ENCODE measurements at regions not wholly inside any gene's neighbourhood (a gene's known extent, or its start where the extent isn't known, plus 50 kb on each side); places are given as distances from the start of the nearest gene placed in this dataset.

DNA sequence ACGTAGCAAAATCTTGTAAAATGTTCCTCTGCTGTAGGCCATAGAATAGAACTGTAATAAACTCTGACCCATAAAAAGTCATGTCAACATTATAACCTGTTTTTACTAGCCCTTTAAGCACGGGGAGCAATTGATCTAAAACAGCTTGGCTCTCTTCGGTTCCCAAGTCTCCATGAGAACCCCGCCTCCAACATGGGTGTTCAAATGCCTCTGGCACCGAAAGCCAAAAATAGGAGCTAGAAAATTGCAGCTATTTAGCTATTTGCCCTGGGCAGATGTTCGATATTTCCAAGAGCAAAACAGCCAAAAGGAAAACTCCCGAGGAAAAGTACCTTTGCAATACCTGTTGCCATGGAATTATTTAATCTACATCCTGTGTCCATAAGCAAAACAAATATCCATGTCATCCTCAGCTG lies 563.1 kb downstream of the EFNB2 start:
- ChIA-PET CTCF (no interaction called here), POLR2A (interaction anchor here (1.5 kb wide), 1 partner anchor 9 kb away, joined by 3 read pairs; no protein-coding TSS in a partner anchor), RAD21 (ENCODE audit: low non-redundant PET in 1 of 2, low total read pairs in 2 of 2, uncharacterized antibody in 2 of 2, unreplicated experiment in 2 of 2) (no interaction called here)
- Histone ChIP-seq H3K4me1 (ENCODE audit: control insufficient read depth in 1 of 2, insufficient read depth in 2 of 2, low read length in 2 of 2) (peaks cover 11 to 25% of the 10 kb centered on the region in 2 experiments; a peak in 3 of 4 replicates), H3K36me3 (ENCODE audit: control insufficient read depth in 1 of 2, insufficient read depth in 2 of 2, low read length in 2 of 2) (no peaks in the 10 kb centered on the region), H3K9me3 (ENCODE audit: control insufficient read depth in 1 of 2, insufficient read depth in 1 of 2, low read depth in 1 of 2, low read length in 2 of 2) (no peaks in the 10 kb centered on the region), H3K9me2 (ENCODE audit: insufficient read depth) (no peaks in the 10 kb centered on the region), H3K27me3 (ENCODE audit: insufficient read depth, low read length) (no peaks in the 10 kb centered on the region), H3K27ac (ENCODE audit: low read depth, low read length) (no peak overlapping the region), H3K79me2 (ENCODE audit: insufficient read depth, low read length) (no peaks in the 10 kb centered on the region), H4K20me1 (ENCODE audit: insufficient read depth) (no peaks in the 10 kb centered on the region), H2AFZ (ENCODE audit: low read depth, low read length, poor library complexity, severe bottlenecking) (no peak overlapping the region), H3K4me3 (replicated peaks in 1 of 2; ENCODE audit: low read depth in 1 of 2, low read length in 2 of 2) (no peak overlapping the region), H3K4me2 (ENCODE audit: low read length) (no peak overlapping the region), H3K9ac (ENCODE audit: low read length) (no peak overlapping the region)
- intact Hi-C loops (cut with micrococcal nuclease), result no loop called here
- TF ChIP-seq, protein P1, sequence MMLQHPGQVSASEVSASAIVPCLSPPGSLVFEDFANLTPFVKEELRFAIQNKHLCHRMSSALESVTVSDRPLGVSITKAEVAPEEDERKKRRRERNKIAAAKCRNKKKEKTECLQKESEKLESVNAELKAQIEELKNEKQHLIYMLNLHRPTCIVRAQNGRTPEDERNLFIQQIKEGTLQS (IDR thresholded peaks at IDR 0.05), result no peak
- no peak for TF ChIP-seq ELF1 (IDR thresholded peaks at IDR 0.05; ENCODE audit: borderline replicate concordance, low read depth)
- no peak for TF ChIP-seq ZFX (IDR thresholded peaks at IDR 0.05)
- TF ChIP-seq TCF7L2 (IDR thresholded peaks at IDR 0.05; ENCODE audit: borderline replicate concordance, extremely low read depth, insufficient read depth, insufficient read length), result no peak
- no peak for TF ChIP-seq JUND (IDR thresholded peaks at IDR 0.05)
- no peak for TF ChIP-seq SP1 (IDR thresholded peaks at IDR 0.05; ENCODE audit: low read depth)
- DNase-seq (ENCODE audit: low read depth, low spot score) (no peak), ATAC-seq (no peak)
- no TSS peak for BruUV-seq (replicated peaks)

DNA sequence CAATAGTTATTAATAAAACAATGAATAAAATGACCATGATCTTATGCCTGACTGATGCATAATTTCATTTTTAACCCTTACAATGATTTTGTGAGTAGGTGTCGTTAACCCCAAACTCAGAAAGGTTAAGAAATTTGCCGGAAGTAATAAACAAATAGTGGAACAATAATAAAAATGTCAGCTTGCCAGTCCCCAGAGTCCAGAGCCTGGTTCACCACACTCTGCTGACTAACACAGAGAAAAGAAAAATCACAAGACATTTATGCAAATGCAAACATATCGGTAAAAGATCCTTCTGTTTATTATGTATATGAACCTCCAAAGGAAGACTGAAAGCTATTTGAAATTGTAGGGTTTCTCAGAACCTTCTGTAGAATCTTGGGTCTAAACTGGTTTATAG lies 563.7 kb downstream of the EFNB2 start:
- H3K79me2 ChIP-seq (ENCODE audit: insufficient read depth, low read length), result no peaks in the 10 kb centered on the region
- no peak overlapping the region for H3K27ac ChIP-seq (ENCODE audit: low read depth, low read length)
- RAD21 ChIA-PET (ENCODE audit: low non-redundant PET in 1 of 2, low total read pairs in 2 of 2, uncharacterized antibody in 2 of 2, unreplicated experiment in 2 of 2), result no interaction called here
- POLR2A ChIA-PET, result interaction anchor here (1.5 kb wide), 1 partner anchor 10 kb away, joined by 3 read pairs; no protein-coding TSS in a partner anchor
- no peaks in the 10 kb centered on the region for H3K9me3 ChIP-seq (ENCODE audit: control insufficient read depth in 1 of 2, insufficient read depth in 1 of 2, low read depth in 1 of 2, low read length in 2 of 2)
- H2AFZ ChIP-seq (ENCODE audit: low read depth, low read length, poor library complexity, severe bottlenecking), result no peak overlapping the region
- no peaks in the 10 kb centered on the region for H3K27me3 ChIP-seq (ENCODE audit: insufficient read depth, low read length)
- intact Hi-C loops (cut with micrococcal nuclease), result no loop called here
- DNase-seq (ENCODE audit: low read depth, low spot score) (no peak), ATAC-seq (no peak)
- BruUV-seq (replicated peaks), result no TSS peak
- H3K36me3 ChIP-seq (ENCODE audit: control insufficient read depth in 1 of 2, insufficient read depth in 2 of 2, low read length in 2 of 2), result no peaks in the 10 kb centered on the region
- H3K9me2 ChIP-seq (ENCODE audit: insufficient read depth), result no peaks in the 10 kb centered on the region
- TF ChIP-seq, protein P2, sequence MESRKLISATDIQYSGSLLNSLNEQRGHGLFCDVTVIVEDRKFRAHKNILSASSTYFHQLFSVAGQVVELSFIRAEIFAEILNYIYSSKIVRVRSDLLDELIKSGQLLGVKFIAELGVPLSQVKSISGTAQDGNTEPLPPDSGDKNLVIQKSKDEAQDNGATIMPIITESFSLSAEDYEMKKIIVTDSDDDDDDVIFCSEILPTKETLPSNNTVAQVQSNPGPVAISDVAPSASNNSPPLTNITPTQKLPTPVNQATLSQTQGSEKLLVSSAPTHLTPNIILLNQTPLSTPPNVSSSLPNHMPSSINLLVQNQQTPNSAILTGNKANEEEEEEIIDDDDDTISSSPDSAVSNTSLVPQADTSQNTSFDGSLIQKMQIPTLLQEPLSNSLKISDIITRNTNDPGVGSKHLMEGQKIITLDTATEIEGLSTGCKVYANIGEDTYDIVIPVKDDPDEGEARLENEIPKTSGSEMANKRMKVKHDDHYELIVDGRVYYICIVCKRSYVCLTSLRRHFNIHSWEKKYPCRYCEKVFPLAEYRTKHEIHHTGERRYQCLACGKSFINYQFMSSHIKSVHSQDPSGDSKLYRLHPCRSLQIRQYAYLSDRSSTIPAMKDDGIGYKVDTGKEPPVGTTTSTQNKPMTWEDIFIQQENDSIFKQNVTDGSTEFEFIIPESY (IDR thresholded peaks at IDR 0.05; ENCODE audit: extremely low read depth, insufficient replicate concordance, low read length), result no peak
- no peak overlapping the region for H3K4me3 ChIP-seq (replicated peaks in 1 of 2; ENCODE audit: low read depth in 1 of 2, low read length in 2 of 2)
- H3K4me2 ChIP-seq (ENCODE audit: low read length), result no peak overlapping the region
- peaks cover 11 to 25% of the 10 kb centered on the region in 2 experiments; a peak in 3 of 4 replicates for H3K4me1 ChIP-seq (ENCODE audit: control insufficient read depth in 1 of 2, insufficient read depth in 2 of 2, low read length in 2 of 2)
- H3K9ac ChIP-seq (ENCODE audit: low read length), result no peak overlapping the region
- H4K20me1 ChIP-seq (ENCODE audit: insufficient read depth), result no peaks in the 10 kb centered on the region
- CTCF ChIA-PET, result no interaction called here

Measured in HCT116 (cell line).